ENCODE measurements at regions not wholly inside any gene's neighbourhood (a gene's known extent, or its start where the extent isn't known, plus 50 kb on each side); places are given as distances from the start of the nearest gene placed in this dataset.
"Not testable (repeated sequence)": the region's sequence is repeated elsewhere in the genome, so short reads cannot be mapped to it uniquely, and the experiment has no call there.

GRCh38 chr2:87521057-87521456, 226.8 kb upstream of the PLGLB2 start:
- TF ChIP-seq CTCF (CRISPR knock-in tag; IDR thresholded peaks at IDR 0.05); IKZF5 (CRISPR knock-in tag; IDR thresholded peaks at IDR 0.05); ZNF547 (CRISPR knock-in tag; IDR thresholded peaks at IDR 0.05); KLF6 (CRISPR knock-in tag; IDR thresholded peaks at IDR 0.05); FOXP1 (IDR thresholded peaks at IDR 0.05); FOXP1 (CRISPR knock-in tag; IDR thresholded peaks at IDR 0.05); ASH2L (IDR thresholded peaks at IDR 0.05; ENCODE audit: insufficient read length, low read depth, low read length); ZBTB26 (CRISPR knock-in tag; IDR thresholded peaks at IDR 0.05; ENCODE audit: borderline replicate concordance); TCF7L2 (IDR thresholded peaks at IDR 0.05; ENCODE audit: low read depth, low read length); ATF1 (CRISPR knock-in tag; IDR thresholded peaks at IDR 0.05): not testable (repeated sequence)
